ENCODE measurements at regions not wholly inside any gene's neighbourhood (a gene's known extent, or its start where the extent isn't known, plus 50 kb on each side); places are given as distances from the start of the nearest gene placed in this dataset.

DNA sequence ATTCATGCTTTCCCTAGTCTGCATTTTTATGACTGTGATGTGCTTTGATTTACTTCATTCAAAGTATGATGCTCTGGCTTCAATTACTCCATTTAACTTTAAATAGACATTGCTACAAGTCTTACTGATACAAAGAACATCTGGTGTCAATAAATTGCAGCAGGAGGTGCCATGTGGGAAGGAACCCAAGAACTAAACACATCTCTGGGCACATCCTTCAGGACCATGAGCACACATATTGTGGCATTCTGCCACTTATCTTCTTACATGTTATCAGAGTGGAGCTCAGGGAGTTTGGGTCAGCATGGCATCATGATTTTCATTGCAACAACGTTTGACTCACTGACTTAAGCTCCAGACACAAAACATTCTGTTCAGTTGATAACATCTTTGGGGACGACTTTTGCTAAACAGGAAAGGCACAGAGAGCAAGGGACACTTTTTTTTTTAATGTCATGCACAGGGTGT lies 227.0 kb downstream of the DKK1 start:
- TF ChIP-seq CTCF (IDR thresholded peaks at IDR 0.05): no peak
- Mint-ChIP-seq H3K27me3 (ENCODE audit: low read depth in 2 of 2) (no peaks in the 10 kb centered on the region), H3K4me3 (no peak overlapping the region), H3K36me3 (no peaks in the 10 kb centered on the region), H3K27ac (no peak overlapping the region), H3K4me1 (no peaks in the 10 kb centered on the region), H3K9me3 (peaks cover 7 to 9% of the 10 kb centered on the region in 2 donors)
- intact Hi-C loops (cut with micrococcal nuclease): no loop called here
- ATAC-seq (no peak), DNase-seq (no peak)
- no peaks in the 10 kb centered on the region for H3K9me3 ChIP-seq (ENCODE audit: control insufficient read depth, insufficient read depth, low read length)
- 32% methylated on average over 2 of the region's 2 CpGs for WGBS (ENCODE audit: insufficient coverage)
- no peak overlapping the region for H3K4me3 ChIP-seq (ENCODE audit: low read length)
- H3K27ac ChIP-seq (ENCODE audit: low read length): no peak overlapping the region
- no peaks in the 10 kb centered on the region for H3K36me3 ChIP-seq (ENCODE audit: control insufficient read depth, insufficient read depth, low read length)
- no peaks in the 10 kb centered on the region for H3K27me3 ChIP-seq (ENCODE audit: control insufficient read depth, insufficient read depth, low read length)
- no peaks in the 10 kb centered on the region for H3K4me1 ChIP-seq (ENCODE audit: control insufficient read depth, insufficient read depth, low read length)

DNA sequence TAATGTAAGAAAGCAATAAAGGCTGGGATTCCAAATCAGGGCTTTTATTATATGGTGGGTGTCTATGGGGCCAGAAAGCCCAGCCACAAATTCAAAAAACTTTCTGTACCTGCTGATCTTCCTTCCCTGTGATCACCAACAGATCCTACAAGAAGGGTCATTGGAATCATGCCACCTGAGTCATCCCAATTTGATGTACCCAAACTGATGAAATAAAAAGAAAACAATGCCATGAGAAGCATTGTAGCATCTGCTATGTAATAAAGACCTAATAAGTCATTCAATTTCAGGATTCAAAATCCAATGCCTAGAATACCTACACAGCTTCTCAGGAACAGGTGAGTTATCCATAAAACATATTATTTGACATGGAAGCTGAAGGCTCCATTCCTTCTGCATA lies 228.8 kb downstream of the DKK1 start:
- Histone ChIP-seq H3K27me3 (ENCODE audit: control insufficient read depth, insufficient read depth, low read length) (no peaks in the 10 kb centered on the region), H3K9me3 (ENCODE audit: control insufficient read depth, insufficient read depth, low read length) (no peaks in the 10 kb centered on the region), H3K27ac (ENCODE audit: low read length) (no peak overlapping the region), H3K36me3 (ENCODE audit: control insufficient read depth, insufficient read depth, low read length) (no peaks in the 10 kb centered on the region), H3K4me1 (ENCODE audit: control insufficient read depth, insufficient read depth, low read length) (no peaks in the 10 kb centered on the region), H3K4me3 (ENCODE audit: low read length) (no peak overlapping the region)
- DNase-seq: no peak
- no peak for TF ChIP-seq CTCF (IDR thresholded peaks at IDR 0.05)
- no peak for ATAC-seq
- Mint-ChIP-seq H3K27me3 (ENCODE audit: low read depth in 2 of 2) (no peaks in the 10 kb centered on the region), H3K4me1 (no peaks in the 10 kb centered on the region), H3K9me3 (peaks cover 8 to 9% of the 10 kb centered on the region in 2 donors), H3K27ac (no peak overlapping the region), H3K4me3 (no peak overlapping the region), H3K36me3 (no peaks in the 10 kb centered on the region)
- intact Hi-C loops (cut with micrococcal nuclease): no loop called here

DNA sequence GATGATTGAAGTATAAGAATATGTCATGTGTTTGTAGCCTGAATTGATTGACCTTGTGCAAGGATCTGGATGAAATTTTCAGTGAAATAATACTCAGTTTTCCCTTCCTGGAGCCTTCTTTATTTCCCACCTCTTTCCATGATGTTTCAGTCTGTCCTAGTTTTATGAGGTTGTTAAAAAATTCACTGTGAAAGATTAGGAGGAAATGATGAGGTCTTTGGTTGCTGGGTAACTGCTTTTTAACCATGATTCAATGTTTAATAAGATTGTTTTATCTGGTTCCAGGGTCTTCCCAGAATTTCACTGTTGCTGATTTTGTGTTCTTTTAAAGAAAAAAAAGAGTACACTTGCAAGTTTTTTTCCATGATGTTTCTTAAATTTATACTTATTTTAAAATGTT lies 221.5 kb downstream of the MBL2 start:
- H3K36me3 Mint-ChIP-seq: no peaks in the 10 kb centered on the region
- no peak overlapping the region for H3K4me3 ChIP-seq (ENCODE audit: low read length)
- DNase-seq (no peak), ATAC-seq (no peak)
- no peak overlapping the region for H3K4me3 Mint-ChIP-seq
- TF ChIP-seq CTCF (IDR thresholded peaks at IDR 0.05): no peak
- no peaks in the 10 kb centered on the region for H3K9me3 ChIP-seq (ENCODE audit: control insufficient read depth, insufficient read depth, low read length)
- no peaks in the 10 kb centered on the region for H3K27me3 ChIP-seq (ENCODE audit: control insufficient read depth, insufficient read depth, low read length)
- H3K4me1 Mint-ChIP-seq: no peaks in the 10 kb centered on the region
- no peaks in the 10 kb centered on the region for H3K36me3 ChIP-seq (ENCODE audit: control insufficient read depth, insufficient read depth, low read length)
- peaks cover 3 to 10% of the 10 kb centered on the region in 2 donors for H3K9me3 Mint-ChIP-seq
- intact Hi-C loops (cut with micrococcal nuclease): no loop called here
- H3K4me1 ChIP-seq (ENCODE audit: control insufficient read depth, insufficient read depth, low read length): no peaks in the 10 kb centered on the region
- H3K27ac Mint-ChIP-seq: no peak overlapping the region
- H3K27ac ChIP-seq (ENCODE audit: low read length): no peak overlapping the region
- H3K27me3 Mint-ChIP-seq (ENCODE audit: low read depth in 2 of 2): no peaks in the 10 kb centered on the region

- H3K27ac Mint-ChIP-seq: no peak overlapping the region
- Histone ChIP-seq H3K4me1 (ENCODE audit: control insufficient read depth, insufficient read depth, low read length) (no peaks in the 10 kb centered on the region), H3K27me3 (ENCODE audit: control insufficient read depth, insufficient read depth, low read length) (no peaks in the 10 kb centered on the region), H3K4me3 (ENCODE audit: low read length) (no peak overlapping the region), H3K36me3 (ENCODE audit: control insufficient read depth, insufficient read depth, low read length) (no peaks in the 10 kb centered on the region), H3K9me3 (ENCODE audit: control insufficient read depth, insufficient read depth, low read length) (no peaks in the 10 kb centered on the region), H3K27ac (ENCODE audit: low read length) (no peak overlapping the region)
- no peak for DNase-seq
- peaks cover 0 to 8% of the 10 kb centered on the region in 2 donors for H3K9me3 Mint-ChIP-seq
- TF ChIP-seq CTCF (IDR thresholded peaks at IDR 0.05): no peak
- intact Hi-C loops (cut with micrococcal nuclease): no loop called here
- 92% methylated on average over 1 of the region's 1 CpG for WGBS (ENCODE audit: insufficient coverage)
- no peaks in the 10 kb centered on the region for H3K36me3 Mint-ChIP-seq
- ATAC-seq: no peak
- H3K27me3 Mint-ChIP-seq (ENCODE audit: low read depth in 2 of 2): no peaks in the 10 kb centered on the region
- H3K4me1 Mint-ChIP-seq: no peaks in the 10 kb centered on the region
- no peak overlapping the region for H3K4me3 Mint-ChIP-seq
Observed at GRCh38 chr10:52558090-52558489, 214.5 kb downstream of the MBL2 start.

All from natural killer cell (primary cell).